Prostate gland (tissue), 2 donors: ENCODE measurements at regions not wholly inside any gene's neighbourhood (a gene's known extent, or its start where the extent isn't known, plus 50 kb on each side); places are given as distances from the start of the nearest gene placed in this dataset.

Experiments used
- DNase-seq: peaks from one replicate; pipeline ENCODE4 v3.0.0-alpha.2; 2019; ENCODE audit warnings: low spot score
- H3K27ac ChIP-seq, 2 donors: fragments of 200-600 bp; sonication (generic); 2 replicates each; pipeline ENCODE4 v1.5.1; 2017 to 2019
- H3K27me3 ChIP-seq: fragments of 200-600 bp; sonication (generic); replicated peaks from 2 replicates; pipeline ENCODE4 v1.5.1; 2019; ENCODE audit not compliant: insufficient read depth
- H3K36me3 ChIP-seq, 2 donors: fragments of 200-600 bp; sonication (generic); 1 replicate in 1 of 2; 2 replicates in 1 of 2; pipeline versions ENCODE4 v1.5.1 to v1.8.1; 2017 to 2019
- H3K4me1 ChIP-seq: fragments of 200-600 bp; sonication (generic); replicated peaks from 2 replicates; pipeline ENCODE4 v1.5.1; 2019
- H3K4me3 ChIP-seq, 2 donors: fragments of 200-600 bp; sonication (generic); 2 replicates each; pipeline ENCODE4 v1.5.1; 2017 to 2019
- H3K9me3 ChIP-seq: fragments of 200-600 bp; sonication (generic); 2 replicates; pipeline ENCODE4 v1.5.1; 2017
- POLR2A ChIP-seq: fragments of 450-650 bp; IDR thresholded peaks from one replicate; pipeline ENCODE4 v1.6.1; 2016; ENCODE audit warnings: antibody characterized with exemption, mild to moderate bottlenecking
- POLR2AphosphoS5 ChIP-seq: sonication (generic); formaldehyde crosslinking; IDR thresholded peaks from one replicate; pipeline ENCODE4 v1.6.1; 2017; ENCODE audit warnings: antibody characterized with exemption
- WGBS: methylation state at CpG from one replicate; pipeline ENCODE4 v1.1.5; 2018; 5-methylcytosine and 5-hydroxymethylcytosine counted together
- intact Hi-C: fragments of 100-400 bp; cut with DNase I; formaldehyde crosslinking; loops from one replicate; pipeline ENCODE4 v1.14.2; 2022
- TF ChIP-seq, protein P1 (sequence below), 4 experiments: fragments of 200-600 bp in 2 of 4; fragments of 450-650 bp in 2 of 4; sonication (generic) in 2 of 4; IDR thresholded peaks; 1 replicate in 3 of 4; 2 replicates in 1 of 4; pipeline ENCODE4 v1.5.1; 2016 to 2019; ENCODE audit warnings: antibody characterized with exemption in 4 of 4, mild to moderate bottlenecking in 2 of 4, moderate library complexity in 2 of 4

DNA sequence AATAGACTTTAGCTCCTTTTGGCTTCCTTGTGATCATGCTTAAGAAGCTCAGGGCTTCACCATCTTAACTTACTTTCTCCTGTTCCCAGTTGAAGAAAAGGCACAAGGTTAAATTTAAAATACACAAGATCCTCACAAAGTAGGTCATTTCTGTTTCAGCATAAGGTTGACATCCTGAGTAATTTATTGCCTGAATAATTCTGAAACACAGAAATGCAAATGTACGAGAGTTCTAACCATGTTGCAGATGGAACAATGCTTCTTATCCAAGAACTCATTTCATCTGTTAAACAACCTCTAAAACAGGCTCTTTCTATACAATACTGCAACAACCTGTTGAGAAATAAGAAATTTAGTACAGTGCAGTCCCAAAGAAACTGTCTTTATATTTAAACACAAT lies 395.2 kb downstream of the BCL11A start:
- no peak for DNase-seq
- TF ChIP-seq POLR2AphosphoS5 (no peak), POLR2A (no peak)
- TF ChIP-seq, protein P1, sequence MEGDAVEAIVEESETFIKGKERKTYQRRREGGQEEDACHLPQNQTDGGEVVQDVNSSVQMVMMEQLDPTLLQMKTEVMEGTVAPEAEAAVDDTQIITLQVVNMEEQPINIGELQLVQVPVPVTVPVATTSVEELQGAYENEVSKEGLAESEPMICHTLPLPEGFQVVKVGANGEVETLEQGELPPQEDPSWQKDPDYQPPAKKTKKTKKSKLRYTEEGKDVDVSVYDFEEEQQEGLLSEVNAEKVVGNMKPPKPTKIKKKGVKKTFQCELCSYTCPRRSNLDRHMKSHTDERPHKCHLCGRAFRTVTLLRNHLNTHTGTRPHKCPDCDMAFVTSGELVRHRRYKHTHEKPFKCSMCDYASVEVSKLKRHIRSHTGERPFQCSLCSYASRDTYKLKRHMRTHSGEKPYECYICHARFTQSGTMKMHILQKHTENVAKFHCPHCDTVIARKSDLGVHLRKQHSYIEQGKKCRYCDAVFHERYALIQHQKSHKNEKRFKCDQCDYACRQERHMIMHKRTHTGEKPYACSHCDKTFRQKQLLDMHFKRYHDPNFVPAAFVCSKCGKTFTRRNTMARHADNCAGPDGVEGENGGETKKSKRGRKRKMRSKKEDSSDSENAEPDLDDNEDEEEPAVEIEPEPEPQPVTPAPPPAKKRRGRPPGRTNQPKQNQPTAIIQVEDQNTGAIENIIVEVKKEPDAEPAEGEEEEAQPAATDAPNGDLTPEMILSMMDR (IDR thresholded peaks at IDR 0.05), result no peak
- H3K27ac ChIP-seq, result no peak overlapping the region
- no peaks in the 10 kb centered on the region for H3K27me3 ChIP-seq
- intact Hi-C loops, result no loop called here
- 88% methylated on average over 1 of the region's 1 CpG for WGBS
- H3K36me3 ChIP-seq, result no peaks in the 10 kb centered on the region
- H3K4me3 ChIP-seq, result no peak overlapping the region
- no peaks in the 10 kb centered on the region for H3K4me1 ChIP-seq
- H3K9me3 ChIP-seq, result no peaks in the 10 kb centered on the region

DNA sequence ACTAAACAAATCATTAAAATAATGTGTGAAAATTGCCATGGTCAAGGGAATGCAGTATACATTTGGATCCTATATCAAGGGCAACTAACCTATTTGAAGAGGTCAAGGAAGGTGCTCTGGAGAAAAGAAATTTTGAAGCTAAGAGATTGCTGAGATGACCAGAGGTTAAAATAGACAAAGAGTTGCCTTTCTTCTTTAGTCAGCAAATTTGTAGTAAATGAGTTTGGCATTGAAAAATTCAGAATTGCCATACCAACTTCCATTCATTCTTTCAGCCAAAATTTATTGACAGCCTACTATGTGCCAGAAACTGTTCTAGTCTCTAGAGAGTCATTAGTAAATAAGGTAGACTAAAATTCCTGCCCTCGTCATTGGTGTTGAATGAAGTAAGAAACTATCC lies 396.2 kb downstream of the BCL11A start:
- 90% methylated on average over 1 of the region's 1 CpG for WGBS
- intact Hi-C loops, result no loop called here
- H3K36me3 ChIP-seq, result no peaks in the 10 kb centered on the region
- H3K27me3 ChIP-seq, result no peaks in the 10 kb centered on the region
- no peaks in the 10 kb centered on the region for H3K9me3 ChIP-seq
- TF ChIP-seq, protein P1 (IDR thresholded peaks at IDR 0.05), result no peak
- TF ChIP-seq POLR2A, result no peak
- TF ChIP-seq POLR2AphosphoS5, result no peak
- no peaks in the 10 kb centered on the region for H3K4me1 ChIP-seq
- no peak overlapping the region for H3K4me3 ChIP-seq
- no peak overlapping the region for H3K27ac ChIP-seq
- no peak for DNase-seq

DNA sequence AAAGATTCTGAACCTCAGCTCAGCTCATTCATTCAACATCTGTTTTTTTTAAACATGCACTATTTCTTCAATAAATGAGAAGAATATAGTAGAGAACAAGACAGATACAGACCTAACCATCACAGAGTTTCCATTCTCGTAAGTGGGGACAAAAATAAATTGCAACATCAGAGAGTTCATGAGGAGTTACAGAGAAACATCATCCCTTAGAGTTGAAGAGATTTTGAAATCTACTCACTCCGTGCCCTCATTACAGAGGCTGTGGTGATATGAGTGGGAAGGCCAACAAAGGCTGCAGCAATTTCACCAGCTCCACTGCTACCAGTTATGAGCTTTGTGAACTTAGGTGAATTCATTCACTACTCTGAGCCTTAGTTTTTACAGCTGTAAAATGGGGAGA lies 399.3 kb downstream of the BCL11A start:
- TF ChIP-seq, protein P1 (IDR thresholded peaks at IDR 0.05), result no peak
- TF ChIP-seq POLR2AphosphoS5, result no peak
- TF ChIP-seq POLR2A, result no peak
- Histone ChIP-seq H3K27ac (no peak overlapping the region), H3K9me3 (no peaks in the 10 kb centered on the region), H3K4me1 (no peaks in the 10 kb centered on the region), H3K27me3 (no peaks in the 10 kb centered on the region), H3K4me3 (no peak overlapping the region), H3K36me3 (no peaks in the 10 kb centered on the region)
- 86% methylated on average over 2 of the region's 2 CpGs for WGBS
- DNase-seq, result no peak
- intact Hi-C loops, result no loop called here

DNA sequence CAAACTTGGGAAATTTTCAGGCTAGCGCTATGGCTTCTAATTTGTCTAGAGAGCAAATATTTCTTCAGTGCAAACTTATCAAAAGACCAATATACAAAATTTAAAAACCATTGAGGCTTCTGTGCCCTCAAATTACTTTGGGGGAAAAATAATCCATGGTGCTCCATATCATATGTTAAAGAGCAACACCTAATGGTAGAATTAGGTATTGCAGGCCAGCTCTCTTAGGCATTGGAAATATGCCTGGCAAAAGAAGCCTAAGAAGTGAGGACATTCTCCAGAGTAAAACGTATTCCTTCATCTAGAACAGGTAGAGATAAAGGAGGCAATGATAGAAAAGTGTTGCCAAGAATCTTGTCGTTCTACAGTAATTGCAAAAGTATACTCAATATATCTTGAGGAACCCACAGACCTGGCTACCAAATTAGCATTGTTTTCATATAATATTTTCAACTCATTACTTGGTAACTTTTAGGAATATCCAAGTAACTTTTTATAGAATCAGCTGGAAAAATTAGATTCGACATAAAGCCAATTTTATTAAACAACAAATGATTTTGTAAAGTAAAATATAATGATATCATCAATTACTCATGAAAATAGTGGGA lies 401.1 kb downstream of the BCL11A start:
- TF ChIP-seq POLR2AphosphoS5 (no peak), POLR2A (no peak)
- TF ChIP-seq, protein P1 (IDR thresholded peaks at IDR 0.05), result peak; percentile 22 to 72 (median 66)
- Histone ChIP-seq H3K36me3 (no peaks in the 10 kb centered on the region), H3K4me1 (no peaks in the 10 kb centered on the region), H3K4me3 (no peak overlapping the region), H3K27ac (no peak overlapping the region), H3K9me3 (no peaks in the 10 kb centered on the region), H3K27me3 (no peaks in the 10 kb centered on the region)
- no peak for DNase-seq
- 67% methylated on average over 4 of the region's 4 CpGs for WGBS
- intact Hi-C loops, result no loop called here

DNA sequence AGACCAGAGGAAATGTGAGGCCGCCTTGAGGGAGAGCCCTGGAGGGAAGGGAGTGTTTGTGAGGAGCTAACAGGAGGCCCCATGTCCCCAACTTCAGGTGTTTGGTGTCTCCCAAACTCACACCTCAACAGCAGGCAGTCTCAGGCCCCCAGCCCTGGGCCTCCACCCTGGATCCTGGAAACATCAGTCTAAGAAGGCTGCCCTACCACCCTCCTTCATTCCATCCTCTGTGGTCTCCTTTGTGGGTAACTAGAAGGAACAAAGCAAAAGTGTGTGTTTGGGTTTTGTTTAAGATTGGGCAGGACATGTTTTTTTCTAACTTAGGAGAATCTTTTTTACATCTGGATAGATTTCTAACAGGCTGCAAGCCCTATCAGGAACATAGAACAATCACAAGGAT lies 404.3 kb downstream of the BCL11A start:
- intact Hi-C loops, result no loop called here
- DNase-seq, result no peak
- no peaks in the 10 kb centered on the region for H3K9me3 ChIP-seq
- H3K36me3 ChIP-seq, result no peaks in the 10 kb centered on the region
- H3K4me3 ChIP-seq, result no peak overlapping the region
- no peaks in the 10 kb centered on the region for H3K27me3 ChIP-seq
- no peak overlapping the region for H3K27ac ChIP-seq
- 100% methylated on average over 1 of the region's 1 CpG for WGBS
- no peak for TF ChIP-seq POLR2A
- TF ChIP-seq POLR2AphosphoS5, result no peak
- TF ChIP-seq, protein P1 (IDR thresholded peaks at IDR 0.05), result no peak
- H3K4me1 ChIP-seq, result no peaks in the 10 kb centered on the region
